GM23338 (cell line): ENCODE measurements at regions not wholly inside any gene's neighbourhood (a gene's known extent, or its start where the extent isn't known, plus 50 kb on each side); places are given as distances from the start of the nearest gene placed in this dataset.

Source experiments
- ATAC-seq: fragments of 200-7000 bp; cut with Tn5 transposase; 3 replicates; pipeline ENCODE4 v1.9.1; 2020
- DNase-seq: peaks from one replicate; pipeline ENCODE4 v3.0.0-alpha.2; 2015; ENCODE audit warnings: low spot score
- H2AFZ ChIP-seq: fragments of 200-600 bp; sonication (generic); 2 replicates; pipeline ENCODE4 v1.8.0; 2016; ENCODE audit warnings: antibody characterized with exemption, mild to moderate bottlenecking, moderate library complexity
- H3F3A ChIP-seq: fragments of 200-600 bp; sonication (generic); replicated peaks from 2 replicates; pipeline ENCODE4 v1.8.0; 2017; ENCODE audit warnings: antibody characterized with exemption, mixed run types, low read depth
- H3K27ac ChIP-seq: fragments of 200-600 bp; sonication (generic); 2 replicates; pipeline ENCODE4 v1.6.1; 2016; ENCODE audit warnings: low read depth
- H3K27me3 ChIP-seq: fragments of 200-600 bp; sonication (generic); 2 replicates; pipeline ENCODE4 v1.8.0; 2016; ENCODE audit warnings: mild to moderate bottlenecking, mixed run types, moderate library complexity; ENCODE audit not compliant: insufficient read depth
- H3K36me3 ChIP-seq: fragments of 200-600 bp; sonication (generic); 2 replicates; pipeline ENCODE4 v1.8.0; 2016; ENCODE audit warnings: mild to moderate bottlenecking; ENCODE audit not compliant: insufficient read depth
- H3K4me1 ChIP-seq: fragments of 200-600 bp; sonication (generic); 2 replicates; pipeline ENCODE4 v1.8.0; 2016; ENCODE audit warnings: mild to moderate bottlenecking, moderate library complexity; ENCODE audit not compliant: insufficient read depth
- H3K4me2 ChIP-seq: fragments of 200-600 bp; sonication (generic); 2 replicates; pipeline ENCODE4 v1.7.1; 2017; ENCODE audit warnings: mixed run types
- H3K4me3 ChIP-seq: fragments of 200-600 bp; sonication (generic); 2 replicates; pipeline ENCODE4 v1.6.1; 2016; ENCODE audit warnings: mixed run types
- H3K79me2 ChIP-seq: fragments of 200-600 bp; sonication (generic); replicated peaks from 2 replicates; pipeline ENCODE4 v1.8.0; 2017; ENCODE audit warnings: mild to moderate bottlenecking; ENCODE audit not compliant: insufficient read depth
- H3K9me2 ChIP-seq: fragments of 200-600 bp; sonication (generic); 2 replicates; pipeline ENCODE4 v1.8.0; 2017; ENCODE audit not compliant: insufficient read depth
- H4K20me1 ChIP-seq: fragments of 200-600 bp; sonication (generic); replicated peaks from 2 replicates; pipeline ENCODE4 v1.8.0; 2017; ENCODE audit warnings: mild to moderate bottlenecking; ENCODE audit not compliant: insufficient read depth
- H3K27ac Mint-ChIP-seq: 2 replicates; pipeline ENCODE4 v1.8.0; 2020; ENCODE audit warnings: inconsistent platforms, mild to moderate bottlenecking, moderate library complexity, mixed read lengths
- H3K27me3 Mint-ChIP-seq: 3 replicates; pipeline ENCODE4 v1.8.0; 2022; ENCODE audit warnings: low read depth, mild to moderate bottlenecking, moderate library complexity, mixed read lengths, inconsistent platforms; ENCODE audit not compliant: insufficient read depth, poor library complexity
- H3K36me3 Mint-ChIP-seq: 3 replicates; pipeline ENCODE4 v1.8.0; 2021; ENCODE audit warnings: low read depth, mild to moderate bottlenecking, inconsistent platforms, moderate library complexity, mixed read lengths
- H3K4me1 Mint-ChIP-seq: 3 replicates; pipeline ENCODE4 v1.8.0; 2020; ENCODE audit warnings: mild to moderate bottlenecking, inconsistent platforms, mixed read lengths
- H3K4me3 Mint-ChIP-seq: 3 replicates; pipeline ENCODE4 v1.8.0; 2021; ENCODE audit warnings: moderate library complexity, mild to moderate bottlenecking, inconsistent platforms, mixed read lengths
- H3K9me3 Mint-ChIP-seq: 3 replicates; pipeline ENCODE4 v1.8.0; 2020; ENCODE audit warnings: moderate library complexity, mild to moderate bottlenecking, inconsistent platforms, mixed read lengths
- CREB1 ChIP-seq: fragments of 250-450 bp; sonication (Bioruptor Pico); IDR thresholded peaks from 2 replicates; pipeline ENCODE4 v1.5.0; 2020; ENCODE audit warnings: low read depth, mild to moderate bottlenecking, moderate library complexity
- EZH2 ChIP-seq: fragments of 200-600 bp; sonication (generic); IDR thresholded peaks from one replicate; pipeline ENCODE4 v1.8.0; 2017; ENCODE audit warnings: antibody characterized with exemption, mild to moderate bottlenecking, low read depth; ENCODE audit not compliant: unreplicated experiment
- EZH2phosphoT487 ChIP-seq: fragments of 200-600 bp; sonication (generic); IDR thresholded peaks from one replicate; pipeline ENCODE4 v1.8.1; 2018; ENCODE audit warnings: antibody characterized with exemption; ENCODE audit not compliant: unreplicated experiment
- JUNB ChIP-seq: IDR thresholded peaks from one replicate; pipeline ENCODE4 v1.6.1; 2016; ENCODE audit warnings: antibody characterized with exemption; ENCODE audit not compliant: unreplicated experiment
- NANOG ChIP-seq: IDR thresholded peaks from 2 replicates; pipeline ENCODE4 v1.6.1; 2016; ENCODE audit warnings: antibody characterized with exemption, borderline replicate concordance
- POLR2AphosphoS5 ChIP-seq: IDR thresholded peaks from 2 replicates; pipeline ENCODE4 v1.6.1; 2016; ENCODE audit warnings: antibody characterized with exemption, low read depth
- STAT1 ChIP-seq: IDR thresholded peaks from one replicate; pipeline ENCODE4 v1.6.1; 2016; ENCODE audit warnings: antibody characterized with exemption; ENCODE audit not compliant: unreplicated experiment
- ZNF114 ChIP-seq: fragments of 250-450 bp; sonication (Bioruptor Pico); IDR thresholded peaks from 2 replicates; pipeline ENCODE4 v1.5.0; 2020; ENCODE audit warnings: mild to moderate bottlenecking, moderate library complexity
- ZNF331 ChIP-seq: fragments of 250-450 bp; sonication (Bioruptor Pico); IDR thresholded peaks from 2 replicates; pipeline ENCODE4 v1.5.0; 2020; ENCODE audit warnings: low read depth, mild to moderate bottlenecking, moderate library complexity
- TF ChIP-seq, protein P1 (sequence below): IDR thresholded peaks from 2 replicates; pipeline ENCODE4 v1.6.1; 2016; ENCODE audit warnings: antibody characterized with exemption
- TF ChIP-seq, protein P2 (sequence below): IDR thresholded peaks from one replicate; pipeline ENCODE4 v1.6.1; 2018; ENCODE audit warnings: antibody characterized with exemption; ENCODE audit not compliant: unreplicated experiment
- TF ChIP-seq, protein P3 (sequence below): fragments of 250-450 bp; sonication (Bioruptor Pico); IDR thresholded peaks from 2 replicates; pipeline ENCODE4 v1.5.0; 2020; ENCODE audit warnings: mild to moderate bottlenecking, moderate library complexity
- TF ChIP-seq, protein P4 (sequence below), 2 experiments: fragments of 200-600 bp in 1 of 2; sonication (generic) in 1 of 2; conservative IDR thresholded peaks; 2 replicates each; pipeline versions ENCODE4 v1.5.1 to v1.6.1; 2016 to 2017; ENCODE audit warnings: antibody characterized with exemption in 2 of 2, low read depth in 2 of 2, mild to moderate bottlenecking in 2 of 2, moderate library complexity in 1 of 2

DNA sequence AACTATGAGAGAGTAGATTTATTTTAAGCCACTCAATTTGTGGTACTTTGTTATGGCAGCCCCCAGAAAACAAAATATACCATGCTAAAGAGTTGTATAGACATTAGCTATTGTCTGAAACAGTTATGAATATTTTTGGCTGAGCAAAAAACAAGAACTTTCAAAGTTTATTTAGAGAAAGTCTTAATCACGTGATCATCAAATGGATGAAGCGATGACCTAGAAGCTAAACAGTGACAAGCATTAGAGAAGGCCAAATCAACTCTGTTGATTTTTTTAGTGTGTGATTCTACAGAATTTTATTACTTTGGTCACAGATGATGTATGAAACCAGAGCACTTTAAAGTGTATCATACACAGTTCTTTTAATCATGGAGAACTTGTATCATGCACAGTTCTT, 1247.9 kb upstream of the MAP3K7 start:
- Histone ChIP-seq H3K4me2 (no peak overlapping the region), H3K79me2 (no peaks in the 10 kb centered on the region), H3K4me3 (no peak overlapping the region), H3K27ac (no peak overlapping the region), H3K27me3 (no peaks in the 10 kb centered on the region), H3K9me2 (no peaks in the 10 kb centered on the region), H3K36me3 (no peaks in the 10 kb centered on the region), H4K20me1 (no peaks in the 10 kb centered on the region), H2AFZ (no peak overlapping the region), H3F3A (no peaks in the 10 kb centered on the region), H3K4me1 (no peaks in the 10 kb centered on the region)
- Mint-ChIP-seq H3K9me3 (no peaks in the 10 kb centered on the region), H3K4me1 (peaks cover 7% of the 10 kb centered on the region), H3K4me3 (no peak overlapping the region), H3K27ac (no peak overlapping the region), H3K36me3 (no peaks in the 10 kb centered on the region), H3K27me3 (no peaks in the 10 kb centered on the region)
- ATAC-seq (no peak), DNase-seq (no peak)
- TF ChIP-seq, protein P1, sequence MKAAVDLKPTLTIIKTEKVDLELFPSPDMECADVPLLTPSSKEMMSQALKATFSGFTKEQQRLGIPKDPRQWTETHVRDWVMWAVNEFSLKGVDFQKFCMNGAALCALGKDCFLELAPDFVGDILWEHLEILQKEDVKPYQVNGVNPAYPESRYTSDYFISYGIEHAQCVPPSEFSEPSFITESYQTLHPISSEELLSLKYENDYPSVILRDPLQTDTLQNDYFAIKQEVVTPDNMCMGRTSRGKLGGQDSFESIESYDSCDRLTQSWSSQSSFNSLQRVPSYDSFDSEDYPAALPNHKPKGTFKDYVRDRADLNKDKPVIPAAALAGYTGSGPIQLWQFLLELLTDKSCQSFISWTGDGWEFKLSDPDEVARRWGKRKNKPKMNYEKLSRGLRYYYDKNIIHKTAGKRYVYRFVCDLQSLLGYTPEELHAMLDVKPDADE: no peak
- TF ChIP-seq ZNF331 (CRISPR knock-in tag) (no peak), EZH2phosphoT487 (no peak), ZNF114 (CRISPR knock-in tag) (no peak), EZH2 (no peak), CREB1 (CRISPR knock-in tag) (no peak), STAT1 (no peak), NANOG (no peak), JUNB (no peak), POLR2AphosphoS5 (no peak)
- TF ChIP-seq, protein P2, sequence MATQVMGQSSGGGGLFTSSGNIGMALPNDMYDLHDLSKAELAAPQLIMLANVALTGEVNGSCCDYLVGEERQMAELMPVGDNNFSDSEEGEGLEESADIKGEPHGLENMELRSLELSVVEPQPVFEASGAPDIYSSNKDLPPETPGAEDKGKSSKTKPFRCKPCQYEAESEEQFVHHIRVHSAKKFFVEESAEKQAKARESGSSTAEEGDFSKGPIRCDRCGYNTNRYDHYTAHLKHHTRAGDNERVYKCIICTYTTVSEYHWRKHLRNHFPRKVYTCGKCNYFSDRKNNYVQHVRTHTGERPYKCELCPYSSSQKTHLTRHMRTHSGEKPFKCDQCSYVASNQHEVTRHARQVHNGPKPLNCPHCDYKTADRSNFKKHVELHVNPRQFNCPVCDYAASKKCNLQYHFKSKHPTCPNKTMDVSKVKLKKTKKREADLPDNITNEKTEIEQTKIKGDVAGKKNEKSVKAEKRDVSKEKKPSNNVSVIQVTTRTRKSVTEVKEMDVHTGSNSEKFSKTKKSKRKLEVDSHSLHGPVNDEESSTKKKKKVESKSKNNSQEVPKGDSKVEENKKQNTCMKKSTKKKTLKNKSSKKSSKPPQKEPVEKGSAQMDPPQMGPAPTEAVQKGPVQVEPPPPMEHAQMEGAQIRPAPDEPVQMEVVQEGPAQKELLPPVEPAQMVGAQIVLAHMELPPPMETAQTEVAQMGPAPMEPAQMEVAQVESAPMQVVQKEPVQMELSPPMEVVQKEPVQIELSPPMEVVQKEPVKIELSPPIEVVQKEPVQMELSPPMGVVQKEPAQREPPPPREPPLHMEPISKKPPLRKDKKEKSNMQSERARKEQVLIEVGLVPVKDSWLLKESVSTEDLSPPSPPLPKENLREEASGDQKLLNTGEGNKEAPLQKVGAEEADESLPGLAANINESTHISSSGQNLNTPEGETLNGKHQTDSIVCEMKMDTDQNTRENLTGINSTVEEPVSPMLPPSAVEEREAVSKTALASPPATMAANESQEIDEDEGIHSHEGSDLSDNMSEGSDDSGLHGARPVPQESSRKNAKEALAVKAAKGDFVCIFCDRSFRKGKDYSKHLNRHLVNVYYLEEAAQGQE: no peak
- TF ChIP-seq, protein P3, sequence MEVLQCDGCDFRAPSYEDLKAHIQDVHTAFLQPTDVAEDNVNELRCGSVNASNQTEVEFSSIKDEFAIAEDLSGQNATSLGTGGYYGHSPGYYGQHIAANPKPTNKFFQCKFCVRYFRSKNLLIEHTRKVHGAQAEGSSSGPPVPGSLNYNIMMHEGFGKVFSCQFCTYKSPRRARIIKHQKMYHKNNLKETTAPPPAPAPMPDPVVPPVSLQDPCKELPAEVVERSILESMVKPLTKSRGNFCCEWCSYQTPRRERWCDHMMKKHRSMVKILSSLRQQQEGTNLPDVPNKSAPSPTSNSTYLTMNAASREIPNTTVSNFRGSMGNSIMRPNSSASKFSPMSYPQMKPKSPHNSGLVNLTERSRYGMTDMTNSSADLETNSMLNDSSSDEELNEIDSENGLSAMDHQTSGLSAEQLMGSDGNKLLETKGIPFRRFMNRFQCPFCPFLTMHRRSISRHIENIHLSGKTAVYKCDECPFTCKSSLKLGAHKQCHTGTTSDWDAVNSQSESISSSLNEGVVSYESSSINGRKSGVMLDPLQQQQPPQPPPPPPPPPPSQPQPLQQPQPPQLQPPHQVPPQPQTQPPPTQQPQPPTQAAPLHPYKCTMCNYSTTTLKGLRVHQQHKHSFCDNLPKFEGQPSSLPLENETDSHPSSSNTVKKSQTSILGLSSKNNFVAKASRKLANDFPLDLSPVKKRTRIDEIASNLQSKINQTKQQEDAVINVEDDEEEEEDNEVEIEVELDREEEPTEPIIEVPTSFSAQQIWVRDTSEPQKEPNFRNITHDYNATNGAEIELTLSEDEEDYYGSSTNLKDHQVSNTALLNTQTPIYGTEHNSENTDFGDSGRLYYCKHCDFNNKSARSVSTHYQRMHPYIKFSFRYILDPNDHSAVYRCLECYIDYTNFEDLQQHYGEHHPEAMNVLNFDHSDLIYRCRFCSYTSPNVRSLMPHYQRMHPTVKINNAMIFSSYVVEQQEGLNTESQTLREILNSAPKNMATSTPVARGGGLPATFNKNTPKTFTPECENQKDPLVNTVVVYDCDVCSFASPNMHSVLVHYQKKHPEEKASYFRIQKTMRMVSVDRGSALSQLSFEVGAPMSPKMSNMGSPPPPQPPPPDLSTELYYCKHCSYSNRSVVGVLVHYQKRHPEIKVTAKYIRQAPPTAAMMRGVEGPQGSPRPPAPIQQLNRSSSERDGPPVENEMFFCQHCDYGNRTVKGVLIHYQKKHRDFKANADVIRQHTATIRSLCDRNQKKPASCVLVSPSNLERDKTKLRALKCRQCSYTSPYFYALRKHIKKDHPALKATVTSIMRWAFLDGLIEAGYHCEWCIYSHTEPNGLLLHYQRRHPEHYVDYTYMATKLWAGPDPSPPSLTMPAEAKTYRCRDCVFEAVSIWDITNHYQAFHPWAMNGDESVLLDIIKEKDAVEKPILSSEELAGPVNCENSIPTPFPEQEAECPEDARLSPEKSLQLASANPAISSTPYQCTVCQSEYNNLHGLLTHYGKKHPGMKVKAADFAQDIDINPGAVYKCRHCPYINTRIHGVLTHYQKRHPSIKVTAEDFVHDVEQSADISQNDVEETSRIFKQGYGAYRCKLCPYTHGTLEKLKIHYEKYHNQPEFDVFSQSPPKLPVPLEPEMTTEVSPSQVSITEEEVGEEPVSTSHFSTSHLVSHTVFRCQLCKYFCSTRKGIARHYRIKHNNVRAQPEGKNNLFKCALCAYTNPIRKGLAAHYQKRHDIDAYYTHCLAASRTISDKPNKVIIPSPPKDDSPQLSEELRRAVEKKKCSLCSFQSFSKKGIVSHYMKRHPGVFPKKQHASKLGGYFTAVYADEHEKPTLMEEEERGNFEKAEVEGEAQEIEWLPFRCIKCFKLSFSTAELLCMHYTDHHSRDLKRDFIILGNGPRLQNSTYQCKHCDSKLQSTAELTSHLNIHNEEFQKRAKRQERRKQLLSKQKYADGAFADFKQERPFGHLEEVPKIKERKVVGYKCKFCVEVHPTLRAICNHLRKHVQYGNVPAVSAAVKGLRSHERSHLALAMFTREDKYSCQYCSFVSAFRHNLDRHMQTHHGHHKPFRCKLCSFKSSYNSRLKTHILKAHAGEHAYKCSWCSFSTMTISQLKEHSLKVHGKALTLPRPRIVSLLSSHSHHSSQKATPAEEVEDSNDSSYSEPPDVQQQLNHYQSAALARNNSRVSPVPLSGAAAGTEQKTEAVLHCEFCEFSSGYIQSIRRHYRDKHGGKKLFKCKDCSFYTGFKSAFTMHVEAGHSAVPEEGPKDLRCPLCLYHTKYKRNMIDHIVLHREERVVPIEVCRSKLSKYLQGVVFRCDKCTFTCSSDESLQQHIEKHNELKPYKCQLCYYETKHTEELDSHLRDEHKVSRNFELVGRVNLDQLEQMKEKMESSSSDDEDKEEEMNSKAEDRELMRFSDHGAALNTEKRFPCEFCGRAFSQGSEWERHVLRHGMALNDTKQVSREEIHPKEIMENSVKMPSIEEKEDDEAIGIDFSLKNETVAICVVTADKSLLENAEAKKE (CRISPR knock-in tag): no peak
- TF ChIP-seq, protein P4, sequence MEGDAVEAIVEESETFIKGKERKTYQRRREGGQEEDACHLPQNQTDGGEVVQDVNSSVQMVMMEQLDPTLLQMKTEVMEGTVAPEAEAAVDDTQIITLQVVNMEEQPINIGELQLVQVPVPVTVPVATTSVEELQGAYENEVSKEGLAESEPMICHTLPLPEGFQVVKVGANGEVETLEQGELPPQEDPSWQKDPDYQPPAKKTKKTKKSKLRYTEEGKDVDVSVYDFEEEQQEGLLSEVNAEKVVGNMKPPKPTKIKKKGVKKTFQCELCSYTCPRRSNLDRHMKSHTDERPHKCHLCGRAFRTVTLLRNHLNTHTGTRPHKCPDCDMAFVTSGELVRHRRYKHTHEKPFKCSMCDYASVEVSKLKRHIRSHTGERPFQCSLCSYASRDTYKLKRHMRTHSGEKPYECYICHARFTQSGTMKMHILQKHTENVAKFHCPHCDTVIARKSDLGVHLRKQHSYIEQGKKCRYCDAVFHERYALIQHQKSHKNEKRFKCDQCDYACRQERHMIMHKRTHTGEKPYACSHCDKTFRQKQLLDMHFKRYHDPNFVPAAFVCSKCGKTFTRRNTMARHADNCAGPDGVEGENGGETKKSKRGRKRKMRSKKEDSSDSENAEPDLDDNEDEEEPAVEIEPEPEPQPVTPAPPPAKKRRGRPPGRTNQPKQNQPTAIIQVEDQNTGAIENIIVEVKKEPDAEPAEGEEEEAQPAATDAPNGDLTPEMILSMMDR (conservative IDR thresholded peaks at IDR 0.05; ENCODE audit: low read depth in 2 of 2): no peak
